ENCODE measurements at regions not wholly inside any gene's neighbourhood (a gene's known extent, or its start where the extent isn't known, plus 50 kb on each side); places are given as distances from the start of the nearest gene placed in this dataset.
"Not testable (repeated sequence)": the region's sequence is repeated elsewhere in the genome, so short reads cannot be mapped to it uniquely, and the experiment has no call there.

- no peak for DNase-seq
These were observed 331.6 kb upstream of the PTGER4 start for GRCh38 chr5:40347981-40348725.

- DNase-seq: no peak
These were observed 332.8 kb upstream of the PTGER4 start for GRCh38 chr5:40346901-40347300.

- DNase-seq: not testable (repeated sequence)
These were observed 341.3 kb upstream of the PTGER4 start for GRCh38 chr5:40338434-40338833.

GRCh38 chr5:40334242-40334635, 345.5 kb upstream of the PTGER4 start:
- DNase-seq: no peak

GRCh38 chr5:40333459-40334241, 346.1 kb upstream of the PTGER4 start:
- no peak for DNase-seq

GRCh38 chr5:40332970-40333369, 346.7 kb upstream of the PTGER4 start:
- no peak for DNase-seq

GRCh38 chr5:40331616-40332015, 348.1 kb upstream of the PTGER4 start:
- DNase-seq: no peak

GRCh38 chr5:40321514-40321913, 358.2 kb upstream of the PTGER4 start:
- no peak for DNase-seq

- DNase-seq: no peak
These were observed 361.3 kb upstream of the PTGER4 start for GRCh38 chr5:40318395-40318794.

- no peak for DNase-seq
These were observed 362.7 kb upstream of the PTGER4 start for GRCh38 chr5:40317023-40317422.

- no peak for DNase-seq
These were observed 364.6 kb upstream of the PTGER4 start for GRCh38 chr5:40315126-40315525.

- DNase-seq: no peak
These were observed 365.4 kb upstream of the PTGER4 start for GRCh38 chr5:40314275-40314674.

- no peak for DNase-seq
These were observed 367.5 kb upstream of the PTGER4 start for GRCh38 chr5:40312205-40312604.

GRCh38 chr5:40309851-40310250, 369.9 kb upstream of the PTGER4 start:
- no peak for DNase-seq

GRCh38 chr5:40308867-40309266, 370.8 kb upstream of the PTGER4 start:
- no peak for DNase-seq

- no peak for DNase-seq
These were observed 371.8 kb upstream of the PTGER4 start for GRCh38 chr5:40307920-40308319.

- DNase-seq: no peak
These were observed 372.7 kb upstream of the PTGER4 start for GRCh38 chr5:40306869-40307487.

- no peak for DNase-seq
These were observed 387.7 kb upstream of the PTGER4 start for GRCh38 chr5:40292006-40292405.

GRCh38 chr5:40291338-40291737, 388.4 kb upstream of the PTGER4 start:
- no peak for DNase-seq

GRCh38 chr5:40288800-40289485, 390.8 kb upstream of the PTGER4 start:
- no peak for DNase-seq

GRCh38 chr5:40284863-40285262, 394.9 kb upstream of the PTGER4 start:
- DNase-seq: no peak

- DNase-seq: no peak
These were observed 400.8 kb upstream of the PTGER4 start for GRCh38 chr5:40278881-40279280.

GRCh38 chr5:40277161-40277906, 402.4 kb upstream of the PTGER4 start:
- DNase-seq: no peak
